ENCODE measurements at regions not wholly inside any gene's neighbourhood (a gene's known extent, or its start where the extent isn't known, plus 50 kb on each side); places are given as distances from the start of the nearest gene placed in this dataset.

- TF ChIP-seq, protein P1, sequence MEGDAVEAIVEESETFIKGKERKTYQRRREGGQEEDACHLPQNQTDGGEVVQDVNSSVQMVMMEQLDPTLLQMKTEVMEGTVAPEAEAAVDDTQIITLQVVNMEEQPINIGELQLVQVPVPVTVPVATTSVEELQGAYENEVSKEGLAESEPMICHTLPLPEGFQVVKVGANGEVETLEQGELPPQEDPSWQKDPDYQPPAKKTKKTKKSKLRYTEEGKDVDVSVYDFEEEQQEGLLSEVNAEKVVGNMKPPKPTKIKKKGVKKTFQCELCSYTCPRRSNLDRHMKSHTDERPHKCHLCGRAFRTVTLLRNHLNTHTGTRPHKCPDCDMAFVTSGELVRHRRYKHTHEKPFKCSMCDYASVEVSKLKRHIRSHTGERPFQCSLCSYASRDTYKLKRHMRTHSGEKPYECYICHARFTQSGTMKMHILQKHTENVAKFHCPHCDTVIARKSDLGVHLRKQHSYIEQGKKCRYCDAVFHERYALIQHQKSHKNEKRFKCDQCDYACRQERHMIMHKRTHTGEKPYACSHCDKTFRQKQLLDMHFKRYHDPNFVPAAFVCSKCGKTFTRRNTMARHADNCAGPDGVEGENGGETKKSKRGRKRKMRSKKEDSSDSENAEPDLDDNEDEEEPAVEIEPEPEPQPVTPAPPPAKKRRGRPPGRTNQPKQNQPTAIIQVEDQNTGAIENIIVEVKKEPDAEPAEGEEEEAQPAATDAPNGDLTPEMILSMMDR (IDR thresholded peaks at IDR 0.05; ENCODE audit: control extremely low read depth, extremely low read depth, low read depth, missing control alignments): no peak
- DNase-seq (ENCODE audit: extremely low spot score): no peak
- ChIA-PET CTCF (interaction anchor here (1.0 kb wide), 1 partner anchor 17 kb away, joined by 3 read pairs; no protein-coding TSS in a partner anchor), POLR2A (no interaction called here)
These were observed 119.5 kb upstream of the WSCD2 start for GRCh38 chr12:108009442-108010070.

- ChIA-PET POLR2A (no interaction called here), CTCF (no interaction called here)
- TF ChIP-seq, protein P1 (IDR thresholded peaks at IDR 0.05; ENCODE audit: control extremely low read depth, extremely low read depth, low read depth, missing control alignments): no peak
- DNase-seq (ENCODE audit: extremely low spot score): no peak
These were observed 113.0 kb upstream of the WSCD2 start for GRCh38 chr12:108016022-108016564.

GRCh38 chr12:108017472-108018057 is 111.5 kb upstream of the WSCD2 start:
- POLR2A ChIA-PET: no interaction called here
- TF ChIP-seq, protein P1 (IDR thresholded peaks at IDR 0.05; ENCODE audit: control extremely low read depth, extremely low read depth, low read depth, missing control alignments): no peak
- CTCF ChIA-PET: no interaction called here
- no peak for DNase-seq (ENCODE audit: extremely low spot score)

- TF ChIP-seq, protein P1 (IDR thresholded peaks at IDR 0.05; ENCODE audit: control extremely low read depth, extremely low read depth, low read depth, missing control alignments): no peak
- no peak for DNase-seq (ENCODE audit: extremely low spot score)
- ChIA-PET CTCF (no interaction called here), POLR2A (no interaction called here)
These were observed 109.2 kb upstream of the WSCD2 start for GRCh38 chr12:108019862-108020261.

GRCh38 chr12:108021141-108021540 is 107.9 kb upstream of the WSCD2 start:
- TF ChIP-seq, protein P1 (IDR thresholded peaks at IDR 0.05; ENCODE audit: control extremely low read depth, extremely low read depth, low read depth, missing control alignments): no peak
- DNase-seq (ENCODE audit: extremely low spot score): no peak
- CTCF ChIA-PET: no interaction called here
- POLR2A ChIA-PET: no interaction called here

GRCh38 chr12:108021949-108022522 is 107.1 kb upstream of the WSCD2 start:
- no peak for DNase-seq (ENCODE audit: extremely low spot score)
- ChIA-PET CTCF (no interaction called here), POLR2A (no interaction called here)
- TF ChIP-seq, protein P1 (IDR thresholded peaks at IDR 0.05; ENCODE audit: control extremely low read depth, extremely low read depth, low read depth, missing control alignments): no peak

All from GM10248 (cell line).